MCF 10A (cell line): ENCODE measurements at regions not wholly inside any gene's neighbourhood (a gene's known extent, or its start where the extent isn't known, plus 50 kb on each side); places are given as distances from the start of the nearest gene placed in this dataset.
"Not testable (repeated sequence)": the region's sequence is repeated elsewhere in the genome, so short reads cannot be mapped to it uniquely, and the experiment has no call there.

Source experiments
- BruUV-seq: library from RNA; stranded (reverse); fragments of 400-500 nt; replicated peaks from 2 replicates; lab custom pipeline; 2021; lab: Mats Ljungman, UMichigan
- CTCF ChIA-PET: fragments of 300-600 bp; sonication (Branson Sonifier 250); formaldehyde crosslinking; extraction: SDS; loops from one replicate; lab custom pipeline; 2021; ENCODE audit warnings: antibody characterized with exemption, inconsistent platforms; lab: Yijun Ruan, JAX
- POLR2A ChIA-PET: fragments of 300-600, 350-650 bp; sonication (Branson Sonifier 250); formaldehyde crosslinking; extraction: SDS; loops from one replicate; lab custom pipeline; 2020; ENCODE audit warnings: antibody characterized with exemption, inconsistent platforms; lab: Yijun Ruan, JAX
- DNase-seq: peaks from one replicate; pipeline ENCODE4 v3.0.0-alpha.2; 2018; ENCODE audit not compliant: unreplicated experiment
- H3K27ac Mint-ChIP-seq: one replicate; pipeline ENCODE4 v1.8.0; 2022; ENCODE audit warnings: mild to moderate bottlenecking, low read depth, mixed read lengths; ENCODE audit not compliant: unreplicated experiment
- H3K27me3 Mint-ChIP-seq: one replicate; pipeline ENCODE4 v1.8.0; 2022; ENCODE audit warnings: mixed read lengths; ENCODE audit not compliant: insufficient read depth, unreplicated experiment
- H3K36me3 Mint-ChIP-seq: one replicate; pipeline ENCODE4 v1.8.0; 2022; ENCODE audit warnings: mild to moderate bottlenecking, moderate library complexity, mixed read lengths; ENCODE audit not compliant: insufficient read depth, unreplicated experiment
- H3K4me1 Mint-ChIP-seq: one replicate; pipeline ENCODE4 v1.8.0; 2022; ENCODE audit warnings: mixed read lengths; ENCODE audit not compliant: insufficient read depth, unreplicated experiment
- H3K4me3 Mint-ChIP-seq: one replicate; pipeline ENCODE4 v1.8.0; 2022; ENCODE audit warnings: mild to moderate bottlenecking, moderate library complexity, mixed read lengths; ENCODE audit not compliant: unreplicated experiment
- H3K9me3 Mint-ChIP-seq: one replicate; pipeline ENCODE4 v1.8.0; 2022; ENCODE audit warnings: mixed read lengths; ENCODE audit not compliant: unreplicated experiment
- intact Hi-C: fragments of 100-400 bp; cut with micrococcal nuclease; formaldehyde crosslinking; loops from 2 replicates; pipeline ENCODE4 v1.14.1; 2022
- TF ChIP-seq, protein P1 (sequence below): fragments of 200-600 bp; IDR thresholded peaks from one replicate; pipeline ENCODE4 v1.8.0; 2022; ENCODE audit warnings: antibody characterized with exemption, mild to moderate bottlenecking; ENCODE audit not compliant: unreplicated experiment

GRCh38 chr7:67917437-67917755 is 920.8 kb downstream of the TYW1 start:
- TF ChIP-seq, protein P1, sequence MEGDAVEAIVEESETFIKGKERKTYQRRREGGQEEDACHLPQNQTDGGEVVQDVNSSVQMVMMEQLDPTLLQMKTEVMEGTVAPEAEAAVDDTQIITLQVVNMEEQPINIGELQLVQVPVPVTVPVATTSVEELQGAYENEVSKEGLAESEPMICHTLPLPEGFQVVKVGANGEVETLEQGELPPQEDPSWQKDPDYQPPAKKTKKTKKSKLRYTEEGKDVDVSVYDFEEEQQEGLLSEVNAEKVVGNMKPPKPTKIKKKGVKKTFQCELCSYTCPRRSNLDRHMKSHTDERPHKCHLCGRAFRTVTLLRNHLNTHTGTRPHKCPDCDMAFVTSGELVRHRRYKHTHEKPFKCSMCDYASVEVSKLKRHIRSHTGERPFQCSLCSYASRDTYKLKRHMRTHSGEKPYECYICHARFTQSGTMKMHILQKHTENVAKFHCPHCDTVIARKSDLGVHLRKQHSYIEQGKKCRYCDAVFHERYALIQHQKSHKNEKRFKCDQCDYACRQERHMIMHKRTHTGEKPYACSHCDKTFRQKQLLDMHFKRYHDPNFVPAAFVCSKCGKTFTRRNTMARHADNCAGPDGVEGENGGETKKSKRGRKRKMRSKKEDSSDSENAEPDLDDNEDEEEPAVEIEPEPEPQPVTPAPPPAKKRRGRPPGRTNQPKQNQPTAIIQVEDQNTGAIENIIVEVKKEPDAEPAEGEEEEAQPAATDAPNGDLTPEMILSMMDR = no peak
- no peak overlapping the region for H3K27ac Mint-ChIP-seq
- no TSS peak for BruUV-seq
- H3K9me3 Mint-ChIP-seq = peaks cover 28% of the 10 kb centered on the region
- H3K36me3 Mint-ChIP-seq = no peaks in the 10 kb centered on the region
- ChIA-PET POLR2A (no interaction called here), CTCF (no interaction called here)
- H3K4me1 Mint-ChIP-seq = no peaks in the 10 kb centered on the region
- no peaks in the 10 kb centered on the region for H3K27me3 Mint-ChIP-seq
- intact Hi-C loops = no loop called here
- DNase-seq = no peak
- no peak overlapping the region for H3K4me3 Mint-ChIP-seq

DNA sequence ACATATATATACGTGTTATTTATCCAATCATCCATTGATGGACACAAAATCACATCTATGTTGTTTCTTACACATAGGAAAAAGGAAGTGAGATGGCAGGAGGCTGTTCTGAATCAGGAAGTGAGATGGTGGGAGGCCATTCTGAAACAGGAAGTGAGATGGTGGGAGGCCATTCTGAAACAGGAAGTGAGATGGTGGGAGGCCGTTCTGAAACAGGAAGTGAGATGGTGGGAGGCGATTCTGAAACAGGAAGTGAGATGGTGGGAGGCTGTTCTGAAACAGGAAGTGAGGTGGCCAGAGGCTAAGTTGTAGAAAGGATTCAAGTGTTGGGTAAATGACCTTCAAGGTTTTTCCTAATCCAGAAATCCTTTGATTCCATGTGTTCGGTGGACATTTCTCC is 921.5 kb downstream of the TYW1 start:
- no peaks in the 10 kb centered on the region for H3K27me3 Mint-ChIP-seq

GRCh38 chr7:67923286-67923685 is 926.7 kb downstream of the TYW1 start:
- POLR2A ChIA-PET = no interaction called here
- CTCF ChIA-PET = no interaction called here
- no TSS peak for BruUV-seq
- no peak for DNase-seq
- intact Hi-C loops = no loop called here
- peaks cover 24% of the 10 kb centered on the region for H3K9me3 Mint-ChIP-seq
- TF ChIP-seq, protein P1 = no peak
- H3K27ac Mint-ChIP-seq = no peak overlapping the region
- H3K27me3 Mint-ChIP-seq = no peaks in the 10 kb centered on the region
- no peak overlapping the region for H3K4me3 Mint-ChIP-seq
- no peaks in the 10 kb centered on the region for H3K36me3 Mint-ChIP-seq
- no peaks in the 10 kb centered on the region for H3K4me1 Mint-ChIP-seq

More for the DNA sequence above, 921.5 kb downstream of the TYW1 start:
- Mint-ChIP-seq H3K4me1 (no peaks in the 10 kb centered on the region), H3K36me3 (no peaks in the 10 kb centered on the region), H3K9me3 (peaks cover 28% of the 10 kb centered on the region), H3K27ac (no peak overlapping the region), H3K4me3 (no peak overlapping the region)
- BruUV-seq = no TSS peak
- no peak for DNase-seq
- ChIA-PET CTCF (no interaction called here), POLR2A (no interaction called here)
- intact Hi-C loops = no loop called here
- TF ChIP-seq, protein P1 = no peak

DNA sequence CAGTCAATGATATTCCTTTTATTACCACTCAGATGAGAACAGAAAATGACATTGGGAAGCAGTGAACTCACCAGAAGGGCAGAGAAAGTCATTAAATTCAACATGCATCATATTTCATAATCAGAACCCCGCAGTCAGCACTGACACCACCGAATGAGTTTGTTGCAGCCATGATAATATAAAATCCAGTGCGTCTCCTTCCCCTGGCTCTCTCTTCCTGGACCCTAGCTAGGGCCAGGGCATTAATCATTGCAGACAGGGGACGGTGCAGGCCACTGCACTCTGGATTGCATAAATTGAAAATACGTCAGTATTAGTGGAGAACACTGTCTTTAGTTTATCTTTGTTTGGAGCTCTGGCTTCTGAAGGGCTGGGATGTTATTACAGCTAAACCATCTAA is 931.5 kb downstream of the TYW1 start:
- H3K27me3 Mint-ChIP-seq = no peaks in the 10 kb centered on the region
- intact Hi-C loops = no loop called here
- H3K4me3 Mint-ChIP-seq = no peak overlapping the region
- no TSS peak for BruUV-seq
- CTCF ChIA-PET = no interaction called here
- TF ChIP-seq, protein P1 = no peak
- DNase-seq = no peak
- no peaks in the 10 kb centered on the region for H3K36me3 Mint-ChIP-seq
- H3K27ac Mint-ChIP-seq = no peak overlapping the region
- POLR2A ChIA-PET = interaction anchor here (0.6 kb wide), 1 partner anchor 883 kb away, joined by 3 read pairs; no protein-coding TSS in a partner anchor
- no peaks in the 10 kb centered on the region for H3K4me1 Mint-ChIP-seq
- H3K9me3 Mint-ChIP-seq = peaks cover 31% of the 10 kb centered on the region

- not testable (repeated sequence) for H3K4me3 Mint-ChIP-seq, BruUV-seq
These were observed 939.8 kb downstream of the TYW1 start for GRCh38 chr7:67936447-67936846.

More at GRCh38 chr7:67936447-67936846, 939.8 kb downstream of the TYW1 start:
- CTCF ChIA-PET, DNase-seq, H3K36me3 Mint-ChIP-seq, H3K27me3 Mint-ChIP-seq, H3K27ac Mint-ChIP-seq, H3K4me1 Mint-ChIP-seq, intact Hi-C loops, H3K9me3 Mint-ChIP-seq, POLR2A ChIA-PET: not testable (repeated sequence)
